ENCODE measurements at regions not wholly inside any gene's neighbourhood (a gene's known extent, or its start where the extent isn't known, plus 50 kb on each side); places are given as distances from the start of the nearest gene placed in this dataset.

DNA sequence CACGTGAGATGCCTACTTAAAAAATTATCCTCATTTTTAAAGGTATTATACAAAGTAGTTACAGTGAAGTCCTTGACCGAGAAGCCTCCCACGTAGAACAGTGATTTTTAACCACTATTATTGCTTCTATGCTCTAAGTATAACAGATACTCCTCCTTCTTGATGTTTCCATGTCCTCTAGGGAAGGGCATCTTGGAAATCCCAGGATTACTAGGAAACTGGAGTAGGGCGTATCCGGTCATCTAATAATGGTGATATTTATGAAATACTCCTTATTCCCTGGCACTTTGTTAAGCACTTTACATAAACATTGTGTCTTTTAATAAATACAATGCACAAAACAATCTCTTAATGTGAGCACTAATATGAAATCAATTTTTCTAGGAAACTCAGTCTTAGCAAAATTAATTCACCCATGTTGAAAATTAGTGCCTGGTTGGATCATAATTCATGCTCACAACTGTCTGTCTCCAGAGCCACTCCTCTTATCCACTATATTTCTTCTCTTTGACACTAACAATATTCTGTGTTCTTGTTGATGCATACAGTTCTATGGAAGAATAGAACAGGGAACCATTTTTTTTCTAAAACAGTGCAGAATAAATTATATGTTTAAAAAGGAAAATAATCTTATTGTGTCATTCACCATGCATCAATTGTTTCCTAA lies 128.6 kb upstream of the SEMA3E start:
- Histone ChIP-seq H4K20me1 (ENCODE audit: control insufficient read depth, extremely low read depth, insufficient read depth, low read length) (no peaks in the 10 kb centered on the region), H3K9ac (ENCODE audit: insufficient read depth, low read length) (no peak overlapping the region), H3K36me3 (ENCODE audit: control insufficient read depth, insufficient read depth, low read length) (no peaks in the 10 kb centered on the region), H2AFZ (ENCODE audit: low read length) (no peak overlapping the region), H3K4me3 (replicated peaks in 1 of 4; ENCODE audit: control extremely low read depth in 1 of 4, insufficient read depth in 1 of 4, low read depth in 3 of 4, low read length in 4 of 4) (no peak overlapping the region), H3K27ac (ENCODE audit: insufficient read depth, low read length) (no peak overlapping the region), H3K9me3 (ENCODE audit: control insufficient read depth, insufficient read depth, low read depth, low read length) (no peaks in the 10 kb centered on the region), H3K79me2 (ENCODE audit: control insufficient read depth, insufficient read depth, low read length) (no peaks in the 10 kb centered on the region), H3K4me1 (ENCODE audit: control insufficient read depth, extremely low read depth, insufficient read depth, low read length) (no peaks in the 10 kb centered on the region), H3K4me2 (ENCODE audit: extremely low read depth, insufficient read depth, low read length) (no peak overlapping the region), H3K27me3 (ENCODE audit: control insufficient read depth, insufficient read depth, low read length) (no peaks in the 10 kb centered on the region)
- TF ChIP-seq, protein P1, sequence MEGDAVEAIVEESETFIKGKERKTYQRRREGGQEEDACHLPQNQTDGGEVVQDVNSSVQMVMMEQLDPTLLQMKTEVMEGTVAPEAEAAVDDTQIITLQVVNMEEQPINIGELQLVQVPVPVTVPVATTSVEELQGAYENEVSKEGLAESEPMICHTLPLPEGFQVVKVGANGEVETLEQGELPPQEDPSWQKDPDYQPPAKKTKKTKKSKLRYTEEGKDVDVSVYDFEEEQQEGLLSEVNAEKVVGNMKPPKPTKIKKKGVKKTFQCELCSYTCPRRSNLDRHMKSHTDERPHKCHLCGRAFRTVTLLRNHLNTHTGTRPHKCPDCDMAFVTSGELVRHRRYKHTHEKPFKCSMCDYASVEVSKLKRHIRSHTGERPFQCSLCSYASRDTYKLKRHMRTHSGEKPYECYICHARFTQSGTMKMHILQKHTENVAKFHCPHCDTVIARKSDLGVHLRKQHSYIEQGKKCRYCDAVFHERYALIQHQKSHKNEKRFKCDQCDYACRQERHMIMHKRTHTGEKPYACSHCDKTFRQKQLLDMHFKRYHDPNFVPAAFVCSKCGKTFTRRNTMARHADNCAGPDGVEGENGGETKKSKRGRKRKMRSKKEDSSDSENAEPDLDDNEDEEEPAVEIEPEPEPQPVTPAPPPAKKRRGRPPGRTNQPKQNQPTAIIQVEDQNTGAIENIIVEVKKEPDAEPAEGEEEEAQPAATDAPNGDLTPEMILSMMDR (conservative IDR thresholded peaks at IDR 0.05 in 1 of 2, IDR thresholded peaks at IDR 0.05 in 1 of 2; ENCODE audit: low read depth in 1 of 2, low read length in 2 of 2) = no peak
- no peak for TF ChIP-seq EZH2 (IDR thresholded peaks at IDR 0.05; ENCODE audit: low read length, missing control alignments)
- DNase-seq (ENCODE audit: low read depth in 2 of 2) = no peak

GRCh38 chr7:83769407-83769806 lies 120.5 kb upstream of the SEMA3E start:
- H3K36me3 ChIP-seq (ENCODE audit: control insufficient read depth, insufficient read depth, low read length) = no peaks in the 10 kb centered on the region
- no peaks in the 10 kb centered on the region for H4K20me1 ChIP-seq (ENCODE audit: control insufficient read depth, extremely low read depth, insufficient read depth, low read length)
- H3K27ac ChIP-seq (ENCODE audit: insufficient read depth, low read length) = no peak overlapping the region
- H3K27me3 ChIP-seq (ENCODE audit: control insufficient read depth, insufficient read depth, low read length) = no peaks in the 10 kb centered on the region
- H3K9me3 ChIP-seq (ENCODE audit: control insufficient read depth, insufficient read depth, low read depth, low read length) = no peaks in the 10 kb centered on the region
- no peak overlapping the region for H2AFZ ChIP-seq (ENCODE audit: low read length)
- no peak for DNase-seq (ENCODE audit: low read depth in 2 of 2)
- no peaks in the 10 kb centered on the region for H3K79me2 ChIP-seq (ENCODE audit: control insufficient read depth, insufficient read depth, low read length)
- no peak overlapping the region for H3K4me3 ChIP-seq (replicated peaks in 1 of 4; ENCODE audit: control extremely low read depth in 1 of 4, insufficient read depth in 1 of 4, low read depth in 3 of 4, low read length in 4 of 4)
- no peak for TF ChIP-seq EZH2 (IDR thresholded peaks at IDR 0.05; ENCODE audit: low read length, missing control alignments)
- TF ChIP-seq, protein P1 (conservative IDR thresholded peaks at IDR 0.05 in 1 of 2, IDR thresholded peaks at IDR 0.05 in 1 of 2; ENCODE audit: low read depth in 1 of 2, low read length in 2 of 2) = no peak
- no peaks in the 10 kb centered on the region for H3K4me1 ChIP-seq (ENCODE audit: control insufficient read depth, extremely low read depth, insufficient read depth, low read length)
- H3K4me2 ChIP-seq (ENCODE audit: extremely low read depth, insufficient read depth, low read length) = no peak overlapping the region
- H3K9ac ChIP-seq (ENCODE audit: insufficient read depth, low read length) = no peak overlapping the region

DNA sequence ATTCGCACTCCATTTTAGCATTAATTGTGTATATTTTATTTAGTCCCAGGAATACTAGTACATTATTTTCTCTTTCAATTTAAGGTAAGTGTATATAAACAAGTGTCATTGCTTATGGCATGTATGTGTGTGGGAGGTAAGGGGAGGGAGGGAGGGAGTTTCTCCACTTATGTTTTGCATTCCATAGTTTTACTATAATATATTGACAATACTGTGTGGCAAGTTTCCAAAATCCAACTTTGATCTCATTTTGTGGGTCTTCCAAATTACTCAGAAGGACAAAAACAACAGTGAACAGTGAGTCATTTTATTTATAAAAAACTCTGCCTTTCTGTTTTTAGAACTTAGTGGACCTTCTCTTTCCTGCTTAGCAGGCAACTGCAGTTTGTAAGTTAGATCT lies 102.3 kb upstream of the SEMA3E start:
- no peaks in the 10 kb centered on the region for H3K9me3 ChIP-seq (ENCODE audit: control insufficient read depth, insufficient read depth, low read depth, low read length)
- TF ChIP-seq, protein P1 (conservative IDR thresholded peaks at IDR 0.05 in 1 of 2, IDR thresholded peaks at IDR 0.05 in 1 of 2; ENCODE audit: low read depth in 1 of 2, low read length in 2 of 2) = no peak
- no peak for TF ChIP-seq EZH2 (IDR thresholded peaks at IDR 0.05; ENCODE audit: low read length, missing control alignments)

More for the DNA sequence above, 102.3 kb upstream of the SEMA3E start:
- H3K27ac ChIP-seq (ENCODE audit: insufficient read depth, low read length) = no peak overlapping the region
- no peak overlapping the region for H2AFZ ChIP-seq (ENCODE audit: low read length)
- no peaks in the 10 kb centered on the region for H3K27me3 ChIP-seq (ENCODE audit: control insufficient read depth, insufficient read depth, low read length)
- no peak overlapping the region for H3K9ac ChIP-seq (ENCODE audit: insufficient read depth, low read length)
- no peaks in the 10 kb centered on the region for H3K36me3 ChIP-seq (ENCODE audit: control insufficient read depth, insufficient read depth, low read length)
- H3K79me2 ChIP-seq (ENCODE audit: control insufficient read depth, insufficient read depth, low read length) = no peaks in the 10 kb centered on the region
- no peaks in the 10 kb centered on the region for H3K4me1 ChIP-seq (ENCODE audit: control insufficient read depth, extremely low read depth, insufficient read depth, low read length)
- no peak overlapping the region for H3K4me3 ChIP-seq (replicated peaks in 1 of 4; ENCODE audit: control extremely low read depth in 1 of 4, insufficient read depth in 1 of 4, low read depth in 3 of 4, low read length in 4 of 4)
- no peaks in the 10 kb centered on the region for H4K20me1 ChIP-seq (ENCODE audit: control insufficient read depth, extremely low read depth, insufficient read depth, low read length)
- no peak overlapping the region for H3K4me2 ChIP-seq (ENCODE audit: extremely low read depth, insufficient read depth, low read length)
- DNase-seq (ENCODE audit: low read depth in 2 of 2) = peak; percentile 32 to 45
